HCT116 (cell line): ENCODE measurements at regions not wholly inside any gene's neighbourhood (a gene's known extent, or its start where the extent isn't known, plus 50 kb on each side); places are given as distances from the start of the nearest gene placed in this dataset.

ENCODE experiments used
- ELF1 ChIP-seq: IDR thresholded peaks from 2 replicates; pipeline ENCODE4 v1.6.1; 2012; ENCODE audit warnings: low read depth, borderline replicate concordance
- EZH2 ChIP-seq: fragments of 200-600 bp; sonication (generic); IDR thresholded peaks from 2 replicates; pipeline ENCODE4 v1.6.1; 2017; ENCODE audit warnings: antibody characterized with exemption, mixed run types
- JUND ChIP-seq: IDR thresholded peaks from 2 replicates; pipeline ENCODE4 v1.6.1; 2012
- POLR2A ChIP-seq: IDR thresholded peaks from 2 replicates; pipeline ENCODE4 v1.7.0; 2011; ENCODE audit warnings: borderline replicate concordance; ENCODE audit not compliant: insufficient read depth, insufficient read length; ENCODE audit errors: extremely low read depth
- SIN3A ChIP-seq: IDR thresholded peaks from 2 replicates; pipeline ENCODE4 v1.6.1; 2012; ENCODE audit warnings: low read depth
- TF ChIP-seq, protein P1 (sequence below): IDR thresholded peaks from 2 replicates; pipeline ENCODE4 v1.6.1; 2012; ENCODE audit warnings: low read depth
- TF ChIP-seq, protein P2 (sequence below): IDR thresholded peaks from 2 replicates; pipeline ENCODE4 v1.6.1; 2012

DNA sequence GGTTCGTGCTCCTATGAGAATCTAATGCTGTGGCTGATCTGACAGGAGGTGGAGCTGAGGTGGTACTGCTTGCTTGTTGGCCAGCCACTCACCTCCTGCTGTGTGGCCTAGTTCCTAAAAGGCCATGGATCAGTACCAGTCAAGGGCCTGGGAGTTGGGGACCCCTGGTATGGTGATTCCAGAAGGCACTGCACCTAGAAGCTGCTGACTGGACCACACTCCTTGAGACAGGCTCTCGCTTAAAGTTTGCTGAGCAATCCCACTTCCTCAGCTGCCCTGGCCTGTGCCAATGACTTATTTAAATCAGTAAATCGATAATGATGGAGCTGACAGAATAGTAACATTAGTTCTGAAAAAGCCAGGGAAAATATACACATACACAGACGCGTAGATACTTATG is 98.6 kb upstream of the LYZL2 start:
- TF ChIP-seq, protein P1, sequence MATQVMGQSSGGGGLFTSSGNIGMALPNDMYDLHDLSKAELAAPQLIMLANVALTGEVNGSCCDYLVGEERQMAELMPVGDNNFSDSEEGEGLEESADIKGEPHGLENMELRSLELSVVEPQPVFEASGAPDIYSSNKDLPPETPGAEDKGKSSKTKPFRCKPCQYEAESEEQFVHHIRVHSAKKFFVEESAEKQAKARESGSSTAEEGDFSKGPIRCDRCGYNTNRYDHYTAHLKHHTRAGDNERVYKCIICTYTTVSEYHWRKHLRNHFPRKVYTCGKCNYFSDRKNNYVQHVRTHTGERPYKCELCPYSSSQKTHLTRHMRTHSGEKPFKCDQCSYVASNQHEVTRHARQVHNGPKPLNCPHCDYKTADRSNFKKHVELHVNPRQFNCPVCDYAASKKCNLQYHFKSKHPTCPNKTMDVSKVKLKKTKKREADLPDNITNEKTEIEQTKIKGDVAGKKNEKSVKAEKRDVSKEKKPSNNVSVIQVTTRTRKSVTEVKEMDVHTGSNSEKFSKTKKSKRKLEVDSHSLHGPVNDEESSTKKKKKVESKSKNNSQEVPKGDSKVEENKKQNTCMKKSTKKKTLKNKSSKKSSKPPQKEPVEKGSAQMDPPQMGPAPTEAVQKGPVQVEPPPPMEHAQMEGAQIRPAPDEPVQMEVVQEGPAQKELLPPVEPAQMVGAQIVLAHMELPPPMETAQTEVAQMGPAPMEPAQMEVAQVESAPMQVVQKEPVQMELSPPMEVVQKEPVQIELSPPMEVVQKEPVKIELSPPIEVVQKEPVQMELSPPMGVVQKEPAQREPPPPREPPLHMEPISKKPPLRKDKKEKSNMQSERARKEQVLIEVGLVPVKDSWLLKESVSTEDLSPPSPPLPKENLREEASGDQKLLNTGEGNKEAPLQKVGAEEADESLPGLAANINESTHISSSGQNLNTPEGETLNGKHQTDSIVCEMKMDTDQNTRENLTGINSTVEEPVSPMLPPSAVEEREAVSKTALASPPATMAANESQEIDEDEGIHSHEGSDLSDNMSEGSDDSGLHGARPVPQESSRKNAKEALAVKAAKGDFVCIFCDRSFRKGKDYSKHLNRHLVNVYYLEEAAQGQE: no peak
- TF ChIP-seq ELF1 (no peak), EZH2 (no peak), POLR2A (no peak), SIN3A (no peak), JUND (no peak)
- TF ChIP-seq, protein P2, sequence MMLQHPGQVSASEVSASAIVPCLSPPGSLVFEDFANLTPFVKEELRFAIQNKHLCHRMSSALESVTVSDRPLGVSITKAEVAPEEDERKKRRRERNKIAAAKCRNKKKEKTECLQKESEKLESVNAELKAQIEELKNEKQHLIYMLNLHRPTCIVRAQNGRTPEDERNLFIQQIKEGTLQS: no peak
